ENCODE measurements at regions not wholly inside any gene's neighbourhood (a gene's known extent, or its start where the extent isn't known, plus 50 kb on each side); places are given as distances from the start of the nearest gene placed in this dataset.

GRCh38 chr5:15085671-15086070 lies 214.1 kb upstream of the ANKH start:
- TF ChIP-seq CTCF (IDR thresholded peaks at IDR 0.05) (no peak), POLR2A (IDR thresholded peaks at IDR 0.05) (no peak), EP300 (IDR thresholded peaks at IDR 0.05) (no peak)

All from upper lobe of left lung (tissue), 4 donors.